ENCODE measurements at regions not wholly inside any gene's neighbourhood (a gene's known extent, or its start where the extent isn't known, plus 50 kb on each side); places are given as distances from the start of the nearest gene placed in this dataset.
A peak's percentile ranks its signal among the peaks of the same experiment; 100 is the strongest.

DNA sequence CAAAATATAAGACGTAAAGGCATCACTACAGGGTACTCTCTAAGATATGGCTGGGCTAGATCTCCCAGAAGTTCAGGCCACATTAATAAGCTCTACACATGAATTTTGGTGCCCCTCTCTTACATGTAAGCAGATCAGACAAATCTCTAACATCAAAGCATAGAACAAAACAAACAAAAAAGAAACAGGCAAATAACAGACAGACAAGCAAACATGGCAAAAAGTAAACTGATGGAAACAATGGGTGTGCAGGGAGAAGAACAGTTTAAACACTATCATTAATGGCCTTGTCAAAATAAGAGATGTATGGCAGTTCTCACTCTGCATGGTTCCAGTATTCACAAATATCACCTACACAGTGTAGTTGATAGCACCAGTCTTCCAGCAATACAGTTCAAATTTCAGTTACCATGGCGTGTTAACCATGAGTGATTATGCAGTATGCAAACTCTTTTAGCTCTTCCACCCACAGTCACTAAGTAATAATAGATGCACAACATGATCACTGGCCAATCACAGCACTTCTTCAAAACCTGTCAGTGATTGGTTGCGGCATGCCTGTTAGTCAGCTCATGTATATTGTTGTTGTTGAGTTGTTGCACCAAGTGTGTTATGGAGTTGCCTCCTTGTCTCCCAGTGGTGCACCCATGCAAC is 110.7 kb upstream of the TLR3 start:
- Histone ChIP-seq H3K4me3 (replicated peaks in 1 of 3; ENCODE audit: insufficient read depth in 1 of 3, low read depth in 1 of 3, low read length in 3 of 3) (no peak overlapping the region), H3K36me3 (ENCODE audit: control insufficient read depth in 2 of 2, extremely low read depth in 1 of 2, insufficient read depth in 2 of 2, low read length in 2 of 2) (no peaks in the 10 kb centered on the region), H3K4me2 (ENCODE audit: insufficient read depth, low read length) (no peak overlapping the region), H3K9me3 (replicated peaks; ENCODE audit: control insufficient read depth, insufficient read depth, low read length) (no peaks in the 10 kb centered on the region), H3K27me3 (ENCODE audit: control insufficient read depth in 2 of 2, insufficient read depth in 2 of 2, low read length in 2 of 2) (peaks cover 0 to 4% of the 10 kb centered on the region in 2 experiments), H2AFZ (ENCODE audit: low read depth, low read length) (no peak overlapping the region), H3K9ac (replicated peaks; ENCODE audit: extremely low read depth, insufficient read depth, low read length) (no peak overlapping the region), H4K20me1 (replicated peaks; ENCODE audit: control insufficient read depth, extremely low read depth, insufficient read depth, low read length) (no peaks in the 10 kb centered on the region), H3K27ac (ENCODE audit: insufficient read depth, low read depth, low read length) (no peak overlapping the region), H3K4me1 (ENCODE audit: control insufficient read depth, extremely low read depth, insufficient read depth, low read length) (no peaks in the 10 kb centered on the region), H3K9me1 (replicated peaks; ENCODE audit: control insufficient read depth, extremely low read depth, insufficient read depth, low read length) (no peaks in the 10 kb centered on the region), H3K79me2 (ENCODE audit: control insufficient read depth, insufficient read depth, low read length) (no peaks in the 10 kb centered on the region)
- dilution Hi-C loops (cut with MboI; ENCODE audit: extremely low pct_ligation_motif_present, low sequenced_read_pairs) (no loop called here), intact Hi-C loops (cut with micrococcal nuclease) (no loop called here)
- ChIA-PET POLR2A (no interaction called here), CTCF (interaction anchor here (1.8 kb wide), 1 partner anchor 317 kb away, joined by 7 read pairs; no protein-coding TSS in a partner anchor)
- no TSS peak for BruUV-seq (replicated peaks)
- DNase-seq (ENCODE audit: low read depth, low spot score) = no peak
- FAIRE-seq = no peak
- TF ChIP-seq POLR2A (IDR thresholded peaks at IDR 0.05; ENCODE audit: low read depth, low read length) (no peak), EZH2 (IDR thresholded peaks at IDR 0.05; ENCODE audit: borderline replicate concordance, low read depth, low read length, severe bottlenecking) (no peak)

- H2AFZ ChIP-seq (ENCODE audit: low read depth, low read length) = peak overlapping the region; percentile 80
- no peaks in the 10 kb centered on the region for H4K20me1 ChIP-seq (replicated peaks; ENCODE audit: control insufficient read depth, extremely low read depth, insufficient read depth, low read length)
- DNase-seq (ENCODE audit: low read depth, low spot score) (peak; percentile 42), FAIRE-seq (peak; percentile 24)
- ChIA-PET CTCF (interaction anchor here (1.0 kb wide), 1 partner anchor 56 kb away, joined by 3 read pairs; no protein-coding TSS in a partner anchor), POLR2A (no interaction called here)
- peak overlapping the region; percentile 15 for H3K9ac ChIP-seq (replicated peaks; ENCODE audit: extremely low read depth, insufficient read depth, low read length)
- TF ChIP-seq MYC (IDR thresholded peaks at IDR 0.05; ENCODE audit: low read depth, low read length) = no peak
- intact Hi-C loops (cut with micrococcal nuclease) = loop anchor here (1.0 to 2.0 kb wide), 2 partner anchors 126 to 191 kb away; no protein-coding TSS in a partner anchor
- H3K9me1 ChIP-seq (replicated peaks; ENCODE audit: control insufficient read depth, extremely low read depth, insufficient read depth, low read length) = no peaks in the 10 kb centered on the region
- TSS peak; percentile 86 for BruUV-seq (replicated peaks)
- peak overlapping the region; percentile 11 for H3K4me2 ChIP-seq (ENCODE audit: insufficient read depth, low read length)
- H3K4me1 ChIP-seq (ENCODE audit: control insufficient read depth, extremely low read depth, insufficient read depth, low read length) = peaks cover 17% of the 10 kb centered on the region
- no peak overlapping the region for H3K4me3 ChIP-seq (replicated peaks in 1 of 3; ENCODE audit: insufficient read depth in 1 of 3, low read depth in 1 of 3, low read length in 3 of 3)
- H3K36me3 ChIP-seq (ENCODE audit: control insufficient read depth in 2 of 2, extremely low read depth in 1 of 2, insufficient read depth in 2 of 2, low read length in 2 of 2) = no peaks in the 10 kb centered on the region
- dilution Hi-C loops (cut with MboI; ENCODE audit: extremely low pct_ligation_motif_present, low sequenced_read_pairs) = no loop called here
- H3K27me3 ChIP-seq (ENCODE audit: control insufficient read depth in 2 of 2, insufficient read depth in 2 of 2, low read length in 2 of 2) = no peaks in the 10 kb centered on the region
- H3K27ac ChIP-seq (ENCODE audit: insufficient read depth, low read depth, low read length) = peak overlapping the region; percentile 58
- H3K9me3 ChIP-seq (replicated peaks; ENCODE audit: control insufficient read depth, insufficient read depth, low read length) = no peaks in the 10 kb centered on the region
- no peaks in the 10 kb centered on the region for H3K79me2 ChIP-seq (ENCODE audit: control insufficient read depth, insufficient read depth, low read length)
Observed at GRCh38 chr4:185965426-185966384, 103.3 kb upstream of the TLR3 start.
